Islet of Langerhans (tissue), 1 donor: ENCODE measurements at regions not wholly inside any gene's neighbourhood (a gene's known extent, or its start where the extent isn't known, plus 50 kb on each side); places are given as distances from the start of the nearest gene placed in this dataset.
"Not testable (repeated sequence)": the region's sequence is repeated elsewhere in the genome, so short reads cannot be mapped to it uniquely, and the experiment has no call there.

ENCODE experiments used
- FAIRE-seq: peaks from one replicate; lab custom pipeline; 2011; peaks lifted over from hg19 to GRCh38; lab: Jason Lieb, UNC

GRCh38 chr12:30203981-30204380, 420.2 kb upstream of the TMTC1 start:
- no peak for FAIRE-seq

- no peak for FAIRE-seq
These were observed 418.9 kb upstream of the TMTC1 start for GRCh38 chr12:30202521-30203254.

DNA sequence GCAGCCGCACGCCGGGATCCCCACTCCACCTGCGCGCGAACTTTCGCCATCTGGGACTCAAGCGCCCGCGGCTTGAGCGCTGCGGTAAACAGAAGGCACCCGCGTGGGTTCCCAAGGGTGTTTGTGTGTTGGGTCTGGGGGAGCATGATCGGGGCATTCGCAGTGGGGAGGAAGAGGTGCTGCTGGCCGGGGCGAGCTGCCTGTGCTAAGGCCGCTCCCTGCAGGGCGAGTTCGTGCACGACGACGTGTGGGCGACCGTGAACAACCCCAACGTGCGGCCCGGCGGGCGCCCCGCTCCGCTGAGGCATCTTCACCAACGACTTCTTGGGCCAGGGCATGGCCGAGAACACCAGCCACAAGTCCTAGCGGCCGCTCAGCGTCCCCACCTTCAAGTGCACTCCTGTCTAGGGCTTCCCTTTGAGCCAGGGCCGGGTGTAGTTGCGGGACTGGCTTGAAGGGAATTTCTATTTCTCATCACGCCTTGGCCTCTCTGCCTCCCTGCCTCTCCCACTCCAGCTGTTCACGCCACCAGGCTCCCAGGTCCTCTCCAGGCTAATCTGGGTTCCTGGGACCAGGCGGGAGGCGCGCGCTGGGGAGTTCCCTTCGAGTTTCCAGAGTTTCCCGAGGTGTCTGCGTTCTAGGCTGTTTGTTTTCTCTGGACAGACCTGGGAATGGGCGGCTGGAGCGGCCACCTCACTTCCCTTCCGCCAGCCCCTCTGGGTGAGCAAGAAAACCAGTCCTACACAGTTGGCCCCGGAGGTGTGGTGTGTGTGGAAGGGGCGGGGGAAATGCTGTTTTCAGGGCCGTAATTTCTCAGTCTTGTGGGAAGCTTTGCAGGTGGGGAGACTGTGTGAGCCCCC, 417.8 kb upstream of the TMTC1 start:
- FAIRE-seq = no peak

GRCh38 chr12:30200864-30201263, 417.1 kb upstream of the TMTC1 start:
- FAIRE-seq = no peak

DNA sequence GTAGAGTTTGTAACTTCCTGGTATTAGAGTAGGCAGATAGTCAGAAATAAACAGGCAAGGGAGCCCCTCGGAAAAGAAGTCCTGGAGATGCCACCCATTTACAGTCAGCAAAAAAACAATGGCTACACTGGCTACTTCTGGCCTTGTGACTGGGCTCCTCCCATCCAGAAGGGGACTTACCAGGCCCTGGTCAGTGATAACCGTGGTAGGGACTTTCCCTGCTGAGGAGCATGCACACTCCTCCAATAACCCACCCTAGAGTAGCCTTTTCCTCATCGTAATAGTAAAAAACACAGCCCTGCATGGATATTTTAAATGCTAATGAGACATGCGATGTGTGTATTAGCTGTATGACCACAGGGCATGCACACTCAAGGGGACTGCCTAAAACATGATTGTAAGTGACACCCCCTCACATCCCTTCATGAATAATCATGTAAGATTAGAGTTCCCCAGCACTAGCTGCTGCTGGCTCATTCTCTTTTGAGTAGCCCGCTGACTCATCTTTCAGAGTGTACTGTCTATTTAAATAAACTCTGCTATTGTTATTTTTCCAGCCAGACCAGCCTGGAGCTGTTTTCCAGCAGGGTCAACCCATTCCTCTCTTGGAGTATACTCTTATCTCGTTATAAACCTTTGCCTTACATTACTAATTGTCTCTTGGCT, 413.8 kb upstream of the TMTC1 start:
- no peak for FAIRE-seq

- FAIRE-seq = no peak
These were observed 408.1 kb upstream of the TMTC1 start for GRCh38 chr12:30191696-30192455.

GRCh38 chr12:30188602-30189326, 405.0 kb upstream of the TMTC1 start:
- FAIRE-seq = no peak

DNA sequence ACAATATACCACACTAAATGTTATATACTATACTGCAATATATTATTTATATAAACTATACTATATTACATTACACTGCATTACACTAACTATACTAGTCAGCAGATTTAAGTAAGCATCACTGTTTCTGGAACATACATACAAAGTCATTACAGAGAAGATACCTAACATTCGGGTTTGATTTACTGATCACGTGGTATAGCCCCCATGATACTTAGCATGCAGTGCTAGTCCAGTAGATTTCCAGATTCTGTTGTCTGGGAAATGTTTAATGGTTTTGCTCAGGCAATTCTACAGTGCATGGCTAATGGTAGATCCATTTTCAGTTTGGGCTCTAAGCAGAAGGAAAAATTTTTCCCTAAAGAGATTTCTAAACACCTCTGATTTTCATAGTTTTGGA, 403.7 kb upstream of the TMTC1 start:
- FAIRE-seq = no peak

DNA sequence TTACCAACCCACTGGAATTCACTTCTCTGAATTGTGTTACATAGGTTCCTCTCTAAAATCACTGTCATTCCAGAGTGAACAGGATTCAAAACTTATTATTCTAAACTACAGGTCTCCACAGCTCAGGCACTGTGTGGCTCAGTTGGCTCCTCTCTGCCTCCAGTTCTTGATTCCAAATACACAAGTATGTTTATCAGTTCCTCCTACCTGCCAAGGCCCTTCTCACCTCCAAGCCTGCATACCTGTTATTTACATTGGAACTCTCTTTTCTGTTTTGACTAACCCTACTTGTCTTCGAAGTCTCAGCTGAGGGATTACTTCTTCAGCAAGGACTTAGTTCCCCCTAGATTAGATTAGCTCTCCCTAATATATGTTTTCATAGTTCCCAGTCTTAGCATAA, 397.6 kb upstream of the TMTC1 start:
- FAIRE-seq = no peak

DNA sequence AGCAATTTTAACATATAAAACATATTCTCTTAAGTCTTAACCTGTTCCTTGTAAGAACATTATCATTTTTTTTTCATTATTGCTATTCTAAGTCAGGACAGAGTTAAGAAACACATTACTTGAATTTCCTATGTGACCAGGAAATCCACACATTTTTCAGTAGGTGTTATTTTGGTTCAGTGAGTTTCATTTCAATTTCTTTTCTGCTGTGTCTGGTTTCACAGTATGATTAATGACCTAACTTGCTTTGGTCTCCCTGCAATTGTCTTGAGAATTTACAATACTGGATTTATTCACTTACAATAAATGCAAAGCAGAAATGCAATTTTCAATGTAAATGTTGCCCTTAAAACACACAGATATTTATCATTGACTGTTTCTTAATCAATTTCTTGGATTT, 396.9 kb upstream of the TMTC1 start:
- no peak for FAIRE-seq

DNA sequence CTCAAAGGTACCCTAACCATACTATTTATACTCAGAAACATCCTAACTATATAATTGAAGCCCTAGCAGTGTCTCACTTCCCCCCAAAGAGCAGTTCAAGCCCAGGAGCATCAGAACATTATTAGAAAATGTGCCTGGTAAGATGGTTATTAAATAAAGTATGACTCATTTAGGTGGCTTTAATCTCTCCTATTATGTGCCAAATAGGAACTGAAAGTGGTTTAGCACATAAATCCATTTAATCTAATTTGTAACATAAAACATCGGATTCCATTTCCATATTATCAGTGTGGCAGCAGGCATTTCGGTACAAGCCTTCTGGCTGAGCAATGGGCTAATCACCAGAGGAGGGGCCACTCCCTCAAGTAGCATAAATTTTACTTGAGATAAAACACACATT, 395.2 kb upstream of the TMTC1 start:
- FAIRE-seq = no peak

DNA sequence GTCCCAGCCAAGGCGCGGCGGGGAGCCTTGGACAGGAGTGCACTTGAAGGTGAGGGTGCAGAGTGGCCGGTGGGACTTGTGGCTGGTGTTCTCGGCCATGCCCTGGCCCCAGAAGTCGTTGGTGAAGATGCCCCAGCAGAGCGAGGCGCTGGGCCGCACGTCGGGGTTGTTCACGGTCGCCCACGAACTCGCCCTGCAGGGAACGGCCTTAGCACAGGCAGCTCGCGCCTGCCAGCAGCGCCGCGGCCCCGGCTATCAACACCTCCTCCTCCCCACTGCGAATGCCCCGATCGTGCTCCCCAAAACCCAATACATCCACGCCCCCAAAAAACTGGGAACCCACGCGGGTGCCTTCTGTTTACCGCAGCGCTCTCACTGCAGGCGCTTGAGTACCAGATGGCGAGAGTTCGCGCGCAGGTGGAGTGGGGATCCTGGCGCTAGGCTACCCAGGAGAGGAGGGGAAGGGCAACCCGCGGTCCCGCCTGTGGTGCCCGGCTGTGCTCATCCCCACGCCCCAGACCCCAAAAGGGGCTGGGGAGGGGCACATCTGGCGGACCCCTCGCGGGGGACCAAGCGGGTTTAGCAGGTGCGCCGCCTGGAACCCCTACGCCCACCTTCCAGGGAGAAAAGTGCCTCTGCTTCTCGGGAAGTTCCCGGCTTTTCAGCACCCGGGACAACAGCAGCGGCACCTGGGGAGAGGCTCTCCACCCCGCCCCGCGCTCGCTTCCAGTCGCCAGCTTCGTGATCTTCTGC, 386.3 kb upstream of the TMTC1 start:
- FAIRE-seq = no peak

DNA sequence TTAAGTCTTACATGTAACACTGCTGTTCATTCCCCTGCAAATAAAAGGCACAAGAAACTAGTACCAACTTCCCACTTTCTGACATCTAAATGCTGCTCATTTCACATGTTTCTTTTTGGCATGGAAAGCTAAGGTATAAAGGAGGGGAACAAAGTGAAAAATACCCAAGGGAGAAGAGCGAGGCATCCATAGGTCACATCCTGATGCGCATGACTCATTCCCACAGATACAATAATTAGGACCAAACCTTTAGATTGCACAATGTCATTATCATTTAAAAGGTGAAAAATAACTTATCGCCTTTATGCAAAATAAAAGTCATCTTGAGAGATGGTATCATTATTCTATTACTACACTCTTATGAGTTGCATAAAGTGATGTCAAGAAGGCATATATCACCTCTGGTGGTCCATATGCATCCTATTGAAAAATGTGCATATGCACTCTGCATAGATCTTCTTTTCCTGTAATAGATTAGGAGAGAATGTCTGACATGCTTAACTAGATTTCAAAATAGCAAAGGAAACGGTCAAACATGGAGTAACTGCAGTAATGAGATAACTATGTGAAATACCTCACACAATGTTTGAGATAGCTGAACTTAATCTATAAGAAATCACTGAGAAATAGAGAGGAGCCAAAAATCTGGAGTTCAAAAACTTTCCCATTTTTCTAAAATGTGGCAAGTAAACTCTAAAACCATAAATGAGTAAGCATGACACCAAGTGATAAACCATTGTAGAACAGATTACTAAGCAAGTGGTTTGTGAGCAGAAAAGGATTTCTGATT, 382.5 kb upstream of the TMTC1 start:
- FAIRE-seq = no peak

DNA sequence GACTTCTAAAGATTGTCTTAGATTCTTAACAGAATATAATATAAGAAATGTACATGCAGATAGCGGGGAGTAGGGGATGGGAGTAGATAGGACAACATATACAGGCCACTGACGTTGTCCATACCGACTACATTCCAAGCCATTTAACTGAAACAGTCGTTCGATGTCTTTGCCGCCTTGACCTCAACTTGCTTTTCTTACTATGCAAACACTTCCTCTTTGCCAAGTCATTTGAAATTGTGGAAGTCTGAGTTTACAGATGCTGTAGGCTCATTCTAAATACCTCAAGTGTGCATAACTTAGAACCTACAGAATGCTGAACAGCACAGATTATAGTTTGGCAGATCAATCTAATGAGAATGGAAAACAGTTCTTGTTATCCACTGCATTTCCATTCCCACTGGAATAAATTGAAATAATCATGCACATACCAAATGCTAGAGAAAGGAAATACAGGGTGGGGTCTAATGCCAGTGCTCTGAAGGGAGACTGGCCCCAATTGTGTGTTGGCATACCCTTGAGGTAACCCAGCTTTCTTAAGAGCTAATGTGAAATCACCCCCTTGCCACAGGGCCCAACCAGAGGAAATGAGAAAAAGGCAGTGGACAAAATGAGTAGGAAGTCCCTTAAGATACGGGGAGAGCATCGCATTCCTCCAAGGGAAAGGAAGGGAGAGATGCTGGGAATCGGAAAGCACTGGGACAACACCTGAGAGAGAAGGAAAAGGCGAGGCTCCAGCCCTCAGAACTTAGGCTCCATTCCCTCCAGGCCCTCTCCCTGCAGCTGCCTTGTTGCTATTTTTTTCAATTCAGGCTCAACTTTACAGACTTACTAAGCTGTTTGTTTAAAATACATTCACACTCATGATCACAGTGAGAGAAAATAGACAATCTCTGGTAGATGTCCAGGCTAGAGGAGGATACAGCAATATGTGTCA, 380.9 kb upstream of the TMTC1 start:
- no peak for FAIRE-seq

DNA sequence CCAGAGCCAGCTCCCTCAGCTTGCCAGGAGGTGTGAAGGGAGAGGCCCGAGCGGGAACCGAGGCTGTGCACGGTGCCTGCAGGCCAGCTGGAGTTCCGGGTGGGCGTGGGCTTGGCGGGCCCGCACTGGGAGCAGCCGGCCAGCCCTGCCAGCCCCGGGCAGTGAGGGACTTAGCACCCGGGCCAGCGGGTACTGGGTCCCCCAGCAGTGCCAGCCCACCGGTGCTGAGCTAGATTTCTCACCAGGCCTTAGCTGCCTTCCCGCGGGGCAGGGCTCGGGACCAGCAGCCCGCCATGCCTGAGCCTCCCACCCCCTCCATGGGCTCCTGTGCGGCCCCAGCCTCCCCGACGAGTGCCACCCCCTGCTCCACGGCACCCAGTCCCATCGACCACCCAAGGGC, 373.1 kb upstream of the TMTC1 start:
- FAIRE-seq = not testable (repeated sequence)

GRCh38 chr12:30155001-30155730, 371.4 kb upstream of the TMTC1 start:
- FAIRE-seq = no peak

DNA sequence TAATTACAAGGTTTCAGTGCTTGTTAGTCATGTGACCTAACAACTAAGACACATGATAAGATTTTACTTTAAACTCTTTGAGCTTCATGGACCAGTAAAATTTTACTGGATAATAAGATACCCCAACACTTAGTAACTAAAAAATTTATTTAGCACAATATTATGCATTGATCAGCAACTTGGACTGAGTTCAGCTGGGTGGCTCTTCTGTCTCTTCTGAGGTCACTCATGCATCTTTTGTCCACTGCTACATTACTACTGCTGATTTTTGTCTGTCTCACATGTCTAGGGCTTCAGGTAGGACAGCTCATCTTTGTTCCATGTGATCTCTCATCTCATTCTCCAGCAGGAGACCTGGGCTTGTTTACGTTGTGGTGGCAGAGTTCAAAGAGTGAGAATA, 370.2 kb upstream of the TMTC1 start:
- FAIRE-seq = no peak

DNA sequence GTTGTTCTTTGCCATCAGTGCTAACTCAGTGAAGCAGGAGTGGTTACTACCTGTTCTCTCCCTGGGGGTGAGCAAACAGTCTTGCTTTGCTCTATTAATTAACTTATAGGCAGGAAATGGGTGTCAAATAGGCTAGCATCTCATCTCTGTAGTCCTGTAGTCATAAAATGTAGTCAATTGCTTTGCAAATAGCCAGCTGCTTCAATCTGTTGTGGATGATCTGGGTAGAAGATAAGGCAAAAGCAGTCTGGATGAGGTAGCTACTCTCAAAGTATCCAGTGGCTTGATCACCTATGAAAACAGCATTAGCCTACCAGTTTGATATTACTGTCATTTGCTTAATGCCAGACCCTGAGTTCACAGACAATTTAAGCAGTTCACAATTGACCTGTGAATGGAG, 369.0 kb upstream of the TMTC1 start:
- no peak for FAIRE-seq
